Effector CD8-positive, alpha-beta T cell (primary cell): ENCODE measurements at regions not wholly inside any gene's neighbourhood (a gene's known extent, or its start where the extent isn't known, plus 50 kb on each side); places are given as distances from the start of the nearest gene placed in this dataset.

Experiments used
- DNase-seq: peaks from one replicate; lab custom pipeline; 2025; lab: John Stamatoyannopoulos, UW

GRCh38 chr2:239905884-239906654 is 119.1 kb downstream of the NDUFA10 start:
- DNase-seq = no peak

GRCh38 chr2:239905306-239905705 is 119.8 kb downstream of the NDUFA10 start:
- no peak for DNase-seq

- DNase-seq = no peak
Observed at GRCh38 chr2:239904496-239904895, 120.6 kb downstream of the NDUFA10 start.

- DNase-seq = no peak
Observed at GRCh38 chr2:239903803-239904202, 121.3 kb downstream of the NDUFA10 start.

GRCh38 chr2:239903210-239903609 is 121.9 kb downstream of the NDUFA10 start:
- DNase-seq = no peak

GRCh38 chr2:239902749-239903201 is 122.4 kb downstream of the NDUFA10 start:
- DNase-seq = no peak

GRCh38 chr2:239898292-239898925 is 126.7 kb downstream of the NDUFA10 start:
- no peak for DNase-seq

GRCh38 chr2:239897596-239898235 is 127.4 kb downstream of the NDUFA10 start:
- DNase-seq = no peak

GRCh38 chr2:239896075-239896474 is 129.1 kb downstream of the NDUFA10 start:
- no peak for DNase-seq

- no peak for DNase-seq
Observed at GRCh38 chr2:239895669-239896068, 129.5 kb downstream of the NDUFA10 start.

- DNase-seq = no peak
Observed at GRCh38 chr2:239895116-239895515, 130.0 kb downstream of the NDUFA10 start.

GRCh38 chr2:239894276-239894675 is 130.9 kb downstream of the NDUFA10 start:
- DNase-seq = no peak

GRCh38 chr2:239893236-239893515 is 132.0 kb downstream of the NDUFA10 start:
- no peak for DNase-seq

GRCh38 chr2:239892441-239893235 is 132.5 kb downstream of the NDUFA10 start:
- no peak for DNase-seq

GRCh38 chr2:239891698-239892097 is 133.4 kb downstream of the NDUFA10 start:
- DNase-seq = no peak

GRCh38 chr2:239890206-239890746 is 134.9 kb downstream of the NDUFA10 start:
- DNase-seq = no peak

GRCh38 chr2:239889641-239890121 is 135.5 kb downstream of the NDUFA10 start:
- no peak for DNase-seq

- DNase-seq = no peak
Observed at GRCh38 chr2:239887604-239888003, 137.5 kb downstream of the NDUFA10 start.

- DNase-seq = no peak
Observed at GRCh38 chr2:239886781-239887180, 138.4 kb downstream of the NDUFA10 start.

- no peak for DNase-seq
Observed at GRCh38 chr2:239884875-239885274, 140.3 kb downstream of the NDUFA10 start.

- DNase-seq = no peak
Observed at GRCh38 chr2:239884051-239884405, 141.1 kb downstream of the NDUFA10 start.
